ENCODE measurements at regions not wholly inside any gene's neighbourhood (a gene's known extent, or its start where the extent isn't known, plus 50 kb on each side); places are given as distances from the start of the nearest gene placed in this dataset.

GRCh38 chr2:60068755-60069154, 484.7 kb downstream of the BCL11A start (continued):
- TF ChIP-seq TAF1 (IDR thresholded peaks at IDR 0.05; ENCODE audit: low read depth) (no peak), EP300 (conservative IDR thresholded peaks at IDR 0.05; ENCODE audit: poor library complexity, severe bottlenecking) (no peak)

GRCh38 chr2:60067006-60067405, 486.4 kb downstream of the BCL11A start:
- H3K9ac ChIP-seq (ENCODE audit: low read length) = no peak overlapping the region
- no peaks in the 10 kb centered on the region for H3K9me2 ChIP-seq (ENCODE audit: insufficient read depth, low read length)
- no peak overlapping the region for H3K4me3 ChIP-seq (ENCODE audit: low read length)
- H4K20me1 ChIP-seq (ENCODE audit: insufficient read depth) = no peaks in the 10 kb centered on the region
- no peaks in the 10 kb centered on the region for H3K9me3 ChIP-seq (ENCODE audit: low read length)
- no peak overlapping the region for H3K4me2 ChIP-seq (ENCODE audit: low read length)
- no peaks in the 10 kb centered on the region for H3K79me2 ChIP-seq (replicated peaks; ENCODE audit: insufficient read depth, low read length)
- H3K27me3 ChIP-seq (ENCODE audit: insufficient read depth, low read depth, low read length) = no peaks in the 10 kb centered on the region
- TF ChIP-seq CTCF (IDR thresholded peaks at IDR 0.05; ENCODE audit: poor library complexity, severe bottlenecking) = no peak
- TF ChIP-seq TAF1 (IDR thresholded peaks at IDR 0.05; ENCODE audit: low read depth) = no peak
- no peak for TF ChIP-seq SMC3 (conservative IDR thresholded peaks at IDR 0.05; ENCODE audit: poor library complexity)
- TF ChIP-seq, protein P1, sequence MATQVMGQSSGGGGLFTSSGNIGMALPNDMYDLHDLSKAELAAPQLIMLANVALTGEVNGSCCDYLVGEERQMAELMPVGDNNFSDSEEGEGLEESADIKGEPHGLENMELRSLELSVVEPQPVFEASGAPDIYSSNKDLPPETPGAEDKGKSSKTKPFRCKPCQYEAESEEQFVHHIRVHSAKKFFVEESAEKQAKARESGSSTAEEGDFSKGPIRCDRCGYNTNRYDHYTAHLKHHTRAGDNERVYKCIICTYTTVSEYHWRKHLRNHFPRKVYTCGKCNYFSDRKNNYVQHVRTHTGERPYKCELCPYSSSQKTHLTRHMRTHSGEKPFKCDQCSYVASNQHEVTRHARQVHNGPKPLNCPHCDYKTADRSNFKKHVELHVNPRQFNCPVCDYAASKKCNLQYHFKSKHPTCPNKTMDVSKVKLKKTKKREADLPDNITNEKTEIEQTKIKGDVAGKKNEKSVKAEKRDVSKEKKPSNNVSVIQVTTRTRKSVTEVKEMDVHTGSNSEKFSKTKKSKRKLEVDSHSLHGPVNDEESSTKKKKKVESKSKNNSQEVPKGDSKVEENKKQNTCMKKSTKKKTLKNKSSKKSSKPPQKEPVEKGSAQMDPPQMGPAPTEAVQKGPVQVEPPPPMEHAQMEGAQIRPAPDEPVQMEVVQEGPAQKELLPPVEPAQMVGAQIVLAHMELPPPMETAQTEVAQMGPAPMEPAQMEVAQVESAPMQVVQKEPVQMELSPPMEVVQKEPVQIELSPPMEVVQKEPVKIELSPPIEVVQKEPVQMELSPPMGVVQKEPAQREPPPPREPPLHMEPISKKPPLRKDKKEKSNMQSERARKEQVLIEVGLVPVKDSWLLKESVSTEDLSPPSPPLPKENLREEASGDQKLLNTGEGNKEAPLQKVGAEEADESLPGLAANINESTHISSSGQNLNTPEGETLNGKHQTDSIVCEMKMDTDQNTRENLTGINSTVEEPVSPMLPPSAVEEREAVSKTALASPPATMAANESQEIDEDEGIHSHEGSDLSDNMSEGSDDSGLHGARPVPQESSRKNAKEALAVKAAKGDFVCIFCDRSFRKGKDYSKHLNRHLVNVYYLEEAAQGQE (IDR thresholded peaks at IDR 0.05; ENCODE audit: borderline replicate concordance) = no peak
- TF ChIP-seq RAD21 (conservative IDR thresholded peaks at IDR 0.05) = no peak
- no peak for TF ChIP-seq EP300 (conservative IDR thresholded peaks at IDR 0.05; ENCODE audit: poor library complexity, severe bottlenecking)
- TF ChIP-seq POLR2AphosphoS5 (IDR thresholded peaks at IDR 0.05) = no peak
- no peak for TF ChIP-seq EZH2 (IDR thresholded peaks at IDR 0.05; ENCODE audit: borderline replicate concordance, insufficient read depth, low read length, poor library complexity, severe bottlenecking)
- TF ChIP-seq MXI1 (conservative IDR thresholded peaks at IDR 0.05; ENCODE audit: poor library complexity, severe bottlenecking) = no peak
- no peaks in the 10 kb centered on the region for H3F3A ChIP-seq (ENCODE audit: insufficient read depth, low read length, poor library complexity, severe bottlenecking)
- no peaks in the 10 kb centered on the region for H3K36me3 ChIP-seq (ENCODE audit: insufficient read depth, low read length)
- no peak overlapping the region for H3K27ac ChIP-seq (ENCODE audit: low read length)
- no peak overlapping the region for H2AFZ ChIP-seq (ENCODE audit: low read depth, low read length)

GRCh38 chr2:60066096-60066839, 487.2 kb downstream of the BCL11A start:
- Histone ChIP-seq H3K9ac (ENCODE audit: low read length) (no peak overlapping the region), H4K20me1 (ENCODE audit: insufficient read depth) (no peaks in the 10 kb centered on the region), H3K4me2 (ENCODE audit: low read length) (no peak overlapping the region), H2AFZ (ENCODE audit: low read depth, low read length) (no peak overlapping the region), H3F3A (ENCODE audit: insufficient read depth, low read length, poor library complexity, severe bottlenecking) (no peaks in the 10 kb centered on the region), H3K4me3 (ENCODE audit: low read length) (no peak overlapping the region), H3K9me3 (ENCODE audit: low read length) (no peaks in the 10 kb centered on the region), H3K36me3 (ENCODE audit: insufficient read depth, low read length) (no peaks in the 10 kb centered on the region), H3K9me2 (ENCODE audit: insufficient read depth, low read length) (no peaks in the 10 kb centered on the region), H3K27ac (ENCODE audit: low read length) (no peak overlapping the region), H3K79me2 (replicated peaks; ENCODE audit: insufficient read depth, low read length) (no peaks in the 10 kb centered on the region), H3K27me3 (ENCODE audit: insufficient read depth, low read depth, low read length) (no peaks in the 10 kb centered on the region)
- TF ChIP-seq TAF1 (IDR thresholded peaks at IDR 0.05; ENCODE audit: low read depth) (no peak), RAD21 (conservative IDR thresholded peaks at IDR 0.05) (no peak)
